ENCODE measurements at regions not wholly inside any gene's neighbourhood (a gene's known extent, or its start where the extent isn't known, plus 50 kb on each side); places are given as distances from the start of the nearest gene placed in this dataset.

GRCh38 chr16:51691109-51691508 is 540.0 kb upstream of the SALL1 start:
- no peak for DNase-seq (ENCODE audit: low spot score)

DNA sequence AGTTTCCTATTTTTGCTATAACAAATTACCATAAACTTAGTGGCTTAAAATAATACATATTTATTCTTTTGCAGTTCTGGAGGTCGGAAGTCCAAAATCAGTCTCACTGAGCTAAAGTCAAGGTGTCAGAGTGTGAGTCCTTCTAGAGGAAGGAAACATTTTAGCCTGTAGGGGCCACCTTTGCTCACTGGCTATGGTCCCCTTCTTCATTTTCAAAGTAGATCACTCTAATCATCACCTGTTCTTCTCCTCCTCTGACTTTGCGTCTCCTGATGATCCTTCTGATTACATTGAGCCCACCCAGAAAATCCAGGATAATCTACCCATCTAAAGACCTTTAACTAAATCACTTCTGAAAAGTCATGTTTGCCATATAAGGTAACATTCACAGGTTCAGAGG is 534.4 kb upstream of the SALL1 start:
- DNase-seq (ENCODE audit: low spot score) = no peak

- DNase-seq (ENCODE audit: low spot score) = no peak
Measured at GRCh38 chr16:51683882-51684281, 532.8 kb upstream of the SALL1 start.

GRCh38 chr16:51682905-51683304 is 531.8 kb upstream of the SALL1 start:
- no peak for DNase-seq (ENCODE audit: low spot score)

- DNase-seq (ENCODE audit: low spot score) = no peak
Measured at GRCh38 chr16:51674615-51675014, 523.5 kb upstream of the SALL1 start.

- DNase-seq (ENCODE audit: low spot score) = no peak
Measured at GRCh38 chr16:51670527-51670926, 519.5 kb upstream of the SALL1 start.

- no peak for DNase-seq (ENCODE audit: low spot score)
Measured at GRCh38 chr16:51666821-51667220, 515.8 kb upstream of the SALL1 start.

DNA sequence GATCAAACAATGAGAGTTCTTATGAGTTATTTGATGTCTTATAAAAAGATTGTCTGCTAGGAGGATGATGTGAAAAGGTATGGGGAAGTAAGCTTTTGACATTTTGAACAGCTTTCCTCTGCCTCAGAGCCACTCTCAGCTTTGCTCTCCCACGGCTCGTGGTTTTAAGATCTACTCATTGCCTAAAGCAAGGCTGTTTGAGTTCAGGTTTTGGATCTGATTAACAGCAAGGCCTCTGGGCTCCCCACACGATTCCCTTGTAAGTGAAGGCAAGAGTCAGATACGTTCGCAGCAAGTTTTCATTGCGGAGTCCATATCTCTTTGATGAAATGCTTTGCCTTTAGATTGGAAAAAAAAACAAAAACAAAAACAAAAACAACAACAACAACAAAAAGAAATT is 515.0 kb upstream of the SALL1 start:
- DNase-seq (ENCODE audit: low spot score) = no peak

GRCh38 chr16:51665436-51665998 is 514.4 kb upstream of the SALL1 start:
- no peak for DNase-seq (ENCODE audit: low spot score)

DNA sequence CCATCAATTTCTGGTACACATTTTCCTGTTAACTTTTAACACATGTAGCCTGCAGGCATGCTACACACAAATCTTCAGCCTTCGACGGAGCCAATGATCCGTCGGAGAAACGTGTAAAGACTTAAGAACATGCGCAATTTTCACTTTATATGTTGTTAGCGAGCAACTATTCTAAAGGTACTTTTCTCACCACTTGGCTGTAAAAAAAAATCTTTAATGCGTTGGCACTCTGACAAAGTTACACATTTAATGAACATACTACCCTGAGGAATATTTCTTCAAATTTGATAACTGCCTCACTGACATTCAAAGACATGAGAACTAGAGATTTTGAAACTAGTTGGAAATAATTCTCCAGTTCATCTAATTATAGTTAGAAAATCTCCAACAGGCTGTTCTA is 507.5 kb upstream of the SALL1 start:
- no peak for DNase-seq (ENCODE audit: low spot score)

- no peak for DNase-seq (ENCODE audit: low spot score)
Measured at GRCh38 chr16:51657848-51658247, 506.8 kb upstream of the SALL1 start.

DNA sequence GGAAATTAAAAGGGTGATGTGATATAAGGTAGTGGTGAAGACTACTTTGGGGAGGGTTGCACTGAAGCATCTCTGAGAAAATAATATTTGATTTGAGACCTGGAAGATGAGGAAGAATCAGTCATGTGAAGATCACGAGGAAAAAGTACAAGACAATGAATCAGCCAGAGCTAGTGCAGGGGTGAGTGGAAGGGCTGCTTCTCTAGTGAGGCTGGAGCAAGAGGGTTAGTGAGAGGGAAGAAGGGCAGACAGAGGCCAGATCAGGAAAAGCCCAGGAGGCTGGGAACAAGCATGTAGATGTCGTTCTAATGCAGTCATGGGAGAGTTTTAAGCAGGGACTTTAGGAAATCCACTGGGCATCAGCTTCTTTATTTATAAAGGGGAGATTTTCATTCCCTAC is 504.2 kb upstream of the SALL1 start:
- no peak for DNase-seq (ENCODE audit: low spot score)

GRCh38 chr16:51651061-51651466 is 500.0 kb upstream of the SALL1 start:
- no peak for DNase-seq (ENCODE audit: low spot score)

DNA sequence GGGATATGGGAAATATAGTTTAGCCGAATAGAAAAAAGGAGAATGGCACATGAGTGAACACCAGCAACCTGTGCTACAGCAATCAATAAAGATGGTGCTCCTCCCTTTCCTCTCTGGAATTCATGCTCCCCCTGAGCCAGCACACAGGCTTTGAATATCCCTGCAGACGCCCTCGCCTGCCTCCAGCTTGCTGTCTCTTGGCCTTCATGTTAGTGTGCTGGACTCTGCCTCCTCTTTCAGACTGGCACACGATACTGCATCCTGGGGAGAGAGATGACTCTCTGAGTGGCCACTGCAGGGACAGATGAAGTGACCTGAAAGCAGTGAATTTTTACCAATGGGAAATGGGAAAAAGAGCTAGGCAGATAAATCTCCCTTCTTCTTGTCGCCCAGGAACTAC is 498.6 kb upstream of the SALL1 start:
- DNase-seq (ENCODE audit: low spot score) = no peak

DNA sequence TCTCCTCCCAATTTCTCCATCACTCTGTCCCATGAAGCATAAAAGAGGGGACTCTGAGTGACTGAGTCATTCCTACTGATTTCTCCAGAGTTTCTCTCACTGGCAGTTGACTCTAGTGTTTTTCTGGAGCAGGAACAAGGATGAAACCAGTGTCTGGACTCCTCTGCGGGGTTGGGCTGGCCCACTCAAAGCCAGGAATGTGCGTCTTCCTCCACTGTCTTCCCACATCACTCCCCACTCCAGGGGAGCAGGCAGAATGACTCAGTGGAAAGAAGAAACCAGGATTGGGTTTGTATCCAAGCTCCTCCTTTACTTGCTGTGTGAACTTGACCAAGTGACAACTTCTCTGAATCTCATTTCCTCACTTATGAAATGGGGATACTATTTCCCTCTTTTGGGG is 497.5 kb upstream of the SALL1 start:
- DNase-seq (ENCODE audit: low spot score) = no peak

- DNase-seq (ENCODE audit: low spot score) = no peak
Measured at GRCh38 chr16:51641191-51641765, 490.2 kb upstream of the SALL1 start.

GRCh38 chr16:51640196-51640595 is 489.1 kb upstream of the SALL1 start:
- DNase-seq (ENCODE audit: low spot score) = no peak

DNA sequence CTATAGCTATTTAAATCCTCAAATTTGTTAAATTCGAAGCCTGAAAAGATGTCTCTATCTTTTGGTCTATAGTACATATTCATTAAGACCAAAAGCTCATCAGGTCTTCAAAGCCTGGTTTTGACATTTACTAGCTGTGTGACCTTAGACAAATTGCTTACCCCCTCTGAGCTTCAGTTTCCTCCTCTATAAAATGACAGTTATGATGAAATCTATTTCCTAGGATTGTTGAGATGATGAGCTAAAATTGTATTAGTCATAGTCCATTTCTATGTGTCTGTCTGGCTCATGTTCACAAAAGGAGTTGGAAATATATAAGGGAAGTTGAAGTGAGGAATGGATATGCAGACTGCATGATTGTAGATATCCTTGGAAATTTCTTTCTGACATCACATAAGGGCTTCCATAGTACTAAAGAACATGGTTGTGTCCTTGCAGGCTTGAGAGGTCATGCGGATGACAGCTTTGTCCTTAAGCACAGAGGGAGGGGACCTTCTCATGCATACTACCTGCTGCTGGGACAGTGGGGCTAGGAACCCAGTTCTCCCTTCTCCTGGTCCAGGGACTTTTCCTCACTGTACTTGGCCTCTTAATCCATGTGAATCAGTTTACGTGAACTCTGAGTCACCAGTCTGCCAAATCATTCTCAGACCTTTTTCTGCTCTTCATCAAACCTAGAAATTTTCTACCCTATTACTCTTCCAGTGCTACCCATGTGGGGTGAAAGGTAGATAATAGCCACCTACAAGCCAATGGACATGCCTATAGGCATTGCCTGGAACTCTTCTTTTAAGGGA is 487.5 kb upstream of the SALL1 start:
- no peak for DNase-seq (ENCODE audit: low spot score)

DNA sequence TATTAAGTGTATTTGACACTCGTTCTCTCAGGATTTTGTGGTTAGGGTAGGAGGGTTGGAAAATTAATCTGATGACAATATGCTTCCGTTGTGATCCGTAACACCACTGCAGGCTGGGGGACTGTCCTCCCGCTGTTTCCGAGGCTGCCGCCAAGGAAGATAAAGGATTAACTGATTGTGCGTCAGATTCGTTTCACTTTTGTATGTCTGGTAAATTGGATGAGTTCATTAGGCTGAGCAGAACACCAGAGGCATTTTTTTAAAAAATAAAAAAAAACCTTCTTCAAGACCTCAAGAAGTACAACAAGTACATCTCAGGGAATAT is 486.7 kb upstream of the SALL1 start:
- no peak for DNase-seq (ENCODE audit: low spot score)

- no peak for DNase-seq (ENCODE audit: low spot score)
Measured at GRCh38 chr16:51636920-51637769, 486.1 kb upstream of the SALL1 start.

DNA sequence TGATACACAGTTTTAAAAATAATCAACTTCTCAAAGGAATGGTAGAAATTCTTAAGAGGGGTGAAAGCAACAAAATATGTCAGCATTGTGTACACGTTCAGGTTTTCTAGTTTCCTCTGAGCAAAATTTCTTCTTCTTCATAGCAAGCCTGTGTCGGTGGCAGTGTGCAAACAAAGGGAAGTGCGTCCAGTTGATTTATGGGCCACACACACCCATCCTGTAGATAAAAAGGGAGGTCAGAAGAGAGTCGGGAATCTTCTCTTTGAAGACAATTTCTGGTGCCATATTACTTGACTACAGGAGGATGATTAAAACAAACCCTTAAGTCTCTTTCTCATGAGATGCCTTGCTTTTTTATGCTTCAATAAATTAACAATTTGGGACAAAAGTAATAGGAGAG is 484.1 kb upstream of the SALL1 start:
- no peak for DNase-seq (ENCODE audit: low spot score)

- no peak for DNase-seq (ENCODE audit: low spot score)
Measured at GRCh38 chr16:51630076-51630475, 479.0 kb upstream of the SALL1 start.

Data from mesenteric fat pad (tissue), 1 donor.